WTC11 (cell line): ENCODE measurements at regions not wholly inside any gene's neighbourhood (a gene's known extent, or its start where the extent isn't known, plus 50 kb on each side); places are given as distances from the start of the nearest gene placed in this dataset.
"Not testable (repeated sequence)": the region's sequence is repeated elsewhere in the genome, so short reads cannot be mapped to it uniquely, and the experiment has no call there.

Experiments
- ATAC-seq: fragments of 200-7000 bp; cut with Tn5 transposase; 2 replicates; pipeline ENCODE4 v1.10.0; 2021; ENCODE audit warnings: mild to moderate bottlenecking, moderate library complexity
- CTCF ChIA-PET: fragments of 300-600 bp; sonication (Branson Sonifier 250); formaldehyde crosslinking; loops from one replicate; lab custom pipeline; 2021; ENCODE audit warnings: antibody characterized with exemption; lab: Charles Lee
- POLR2A ChIA-PET: fragments of 350-600 bp; sonication (Branson Sonifier 250); formaldehyde crosslinking; loops from one replicate; lab custom pipeline; 2021; ENCODE audit warnings: antibody characterized with exemption; lab: Charles Lee
- DNase-seq: peaks from one replicate; pipeline ENCODE4 v3.0.0; 2021; ENCODE audit warnings: low spot score
- H3K27ac Mint-ChIP-seq: 2 replicates; pipeline ENCODE4 v1.8.0; 2021; ENCODE audit warnings: mixed read lengths
- H3K27me3 Mint-ChIP-seq: 2 replicates; pipeline ENCODE4 v1.8.0; 2021; ENCODE audit warnings: low read depth, mild to moderate bottlenecking, moderate library complexity, mixed read lengths
- H3K36me3 Mint-ChIP-seq: 2 replicates; pipeline ENCODE4 v1.8.0; 2021; ENCODE audit warnings: mixed read lengths
- H3K4me1 Mint-ChIP-seq: 2 replicates; pipeline ENCODE4 v1.8.0; 2022; ENCODE audit warnings: mixed read lengths
- H3K4me3 Mint-ChIP-seq: 2 replicates; pipeline ENCODE4 v1.8.0; 2021; ENCODE audit warnings: mild to moderate bottlenecking, moderate library complexity, mixed read lengths
- H3K9me3 Mint-ChIP-seq: 2 replicates; pipeline ENCODE4 v1.8.0; 2021; ENCODE audit warnings: mixed read lengths

DNA sequence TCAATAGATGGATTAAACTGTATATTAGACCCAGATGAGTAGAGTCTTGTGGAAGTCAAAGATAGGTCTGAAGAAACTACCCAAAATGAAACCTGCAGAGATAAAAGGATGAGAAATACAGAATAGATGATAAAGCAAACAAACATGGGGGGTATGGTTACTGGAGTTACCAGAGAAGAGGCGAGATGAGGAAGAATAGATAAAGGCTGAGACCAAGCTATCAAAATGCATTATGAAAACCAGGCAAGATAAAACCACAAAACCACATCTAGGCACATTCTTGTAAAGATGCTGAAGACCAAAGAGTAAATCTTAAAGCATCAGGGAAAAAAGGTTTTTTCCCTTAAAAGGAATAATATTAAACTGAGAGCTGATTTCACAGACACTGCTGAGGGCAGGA lies 271.8 kb upstream of the NBPF12 start:
- DNase-seq, POLR2A ChIA-PET, CTCF ChIA-PET, H3K4me1 Mint-ChIP-seq, H3K27ac Mint-ChIP-seq, H3K36me3 Mint-ChIP-seq, ATAC-seq, H3K9me3 Mint-ChIP-seq, H3K27me3 Mint-ChIP-seq, H3K4me3 Mint-ChIP-seq: not testable (repeated sequence)

DNA sequence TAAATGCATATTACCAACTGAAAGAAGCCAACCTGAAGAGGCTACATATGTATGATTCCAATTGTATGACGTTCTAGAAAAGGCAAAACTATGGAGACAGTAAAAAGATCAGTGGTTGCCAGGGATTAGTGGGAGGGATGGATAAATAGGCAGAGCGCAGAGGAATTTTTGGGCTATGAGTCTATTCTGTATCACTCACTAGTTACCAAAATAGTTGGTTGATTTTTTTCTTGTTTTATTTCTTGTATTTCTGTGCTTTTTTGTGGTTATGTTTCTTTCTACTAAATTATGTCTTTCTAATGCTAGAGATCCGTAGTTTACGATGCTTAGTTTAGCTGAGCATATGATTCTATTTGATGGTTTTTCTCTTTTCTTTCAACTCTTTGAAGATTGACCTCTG lies 277.9 kb upstream of the NBPF12 start:
- H3K4me3 Mint-ChIP-seq, H3K36me3 Mint-ChIP-seq, CTCF ChIA-PET, H3K9me3 Mint-ChIP-seq, H3K27me3 Mint-ChIP-seq, H3K27ac Mint-ChIP-seq, H3K4me1 Mint-ChIP-seq, POLR2A ChIA-PET, ATAC-seq, DNase-seq: not testable (repeated sequence)

GRCh38 chr1:146656356-146657060 lies 281.6 kb upstream of the NBPF12 start:
- H3K4me3 Mint-ChIP-seq, POLR2A ChIA-PET, H3K27me3 Mint-ChIP-seq, H3K36me3 Mint-ChIP-seq, H3K9me3 Mint-ChIP-seq, DNase-seq, CTCF ChIA-PET, ATAC-seq, H3K4me1 Mint-ChIP-seq, H3K27ac Mint-ChIP-seq: not testable (repeated sequence)

GRCh38 chr1:146654763-146655162 lies 283.4 kb upstream of the NBPF12 start:
- POLR2A ChIA-PET, H3K36me3 Mint-ChIP-seq, H3K27me3 Mint-ChIP-seq, H3K4me1 Mint-ChIP-seq, CTCF ChIA-PET, H3K4me3 Mint-ChIP-seq, H3K9me3 Mint-ChIP-seq, DNase-seq: not testable (repeated sequence)
- ATAC-seq = peak; percentile 63
- H3K27ac Mint-ChIP-seq = peak overlapping the region; percentile 49; the same call in 1 of the 2 replicates

- ATAC-seq, DNase-seq, CTCF ChIA-PET, H3K27ac Mint-ChIP-seq, H3K36me3 Mint-ChIP-seq, POLR2A ChIA-PET, H3K4me1 Mint-ChIP-seq, H3K27me3 Mint-ChIP-seq, H3K9me3 Mint-ChIP-seq, H3K4me3 Mint-ChIP-seq: not testable (repeated sequence)
Measured at GRCh38 chr1:146645978-146646604, 292.0 kb upstream of the NBPF12 start.

DNA sequence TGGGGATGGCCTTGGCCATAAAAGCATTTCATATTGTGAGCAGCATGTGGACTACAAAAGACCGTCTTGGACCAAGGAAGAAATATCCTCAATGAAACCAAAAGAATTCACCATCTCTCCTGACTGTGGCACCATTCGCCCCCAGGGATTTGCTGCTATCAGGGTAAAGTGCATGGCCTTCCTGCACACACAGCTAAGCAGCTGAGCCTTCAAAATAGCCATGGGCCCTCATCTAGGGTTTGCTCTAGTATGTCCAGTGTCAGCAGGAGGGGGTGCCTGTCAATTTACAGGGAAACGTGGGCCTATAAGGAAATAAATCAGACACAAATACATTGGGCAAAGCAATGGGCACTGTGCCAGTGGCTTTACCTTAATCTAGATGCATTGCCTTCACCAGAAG lies 296.6 kb upstream of the NBPF12 start:
- H3K9me3 Mint-ChIP-seq, H3K36me3 Mint-ChIP-seq, H3K4me3 Mint-ChIP-seq, H3K27ac Mint-ChIP-seq, H3K4me1 Mint-ChIP-seq, CTCF ChIA-PET, H3K27me3 Mint-ChIP-seq, POLR2A ChIA-PET, ATAC-seq, DNase-seq: not testable (repeated sequence)

DNA sequence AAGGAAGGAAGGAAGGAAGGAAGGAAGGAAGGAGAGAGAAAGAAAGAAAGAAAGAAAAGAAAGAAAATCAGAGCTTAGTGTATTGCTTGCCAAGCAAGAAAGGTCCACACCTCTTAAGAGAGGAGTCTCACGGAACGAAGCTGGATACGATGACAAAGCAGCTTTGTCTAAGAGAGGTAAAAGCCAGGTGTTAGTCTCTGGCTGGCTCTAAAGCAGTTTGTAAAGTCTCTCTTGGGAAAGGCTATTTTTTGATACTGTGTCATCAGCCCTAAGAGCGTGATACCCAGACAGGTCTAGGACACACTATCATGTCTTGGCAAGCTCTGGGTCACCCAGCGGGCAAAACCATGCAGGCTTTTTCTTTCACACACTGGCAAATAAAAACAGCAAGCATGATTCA lies 297.5 kb upstream of the NBPF12 start:
- H3K9me3 Mint-ChIP-seq, H3K27ac Mint-ChIP-seq, ATAC-seq, CTCF ChIA-PET, H3K27me3 Mint-ChIP-seq, POLR2A ChIA-PET, H3K4me3 Mint-ChIP-seq, H3K4me1 Mint-ChIP-seq, H3K36me3 Mint-ChIP-seq, DNase-seq: not testable (repeated sequence)

- H3K9me3 Mint-ChIP-seq, H3K27ac Mint-ChIP-seq, POLR2A ChIA-PET, ATAC-seq, CTCF ChIA-PET, H3K4me1 Mint-ChIP-seq, H3K27me3 Mint-ChIP-seq, H3K4me3 Mint-ChIP-seq, H3K36me3 Mint-ChIP-seq, DNase-seq: not testable (repeated sequence)
Measured at GRCh38 chr1:146630302-146630701, 307.8 kb upstream of the NBPF12 start.

- H3K27ac Mint-ChIP-seq, ATAC-seq, H3K9me3 Mint-ChIP-seq: not testable (repeated sequence)
Measured at GRCh38 chr1:146618582-146618981, 319.5 kb upstream of the NBPF12 start.

DNA sequence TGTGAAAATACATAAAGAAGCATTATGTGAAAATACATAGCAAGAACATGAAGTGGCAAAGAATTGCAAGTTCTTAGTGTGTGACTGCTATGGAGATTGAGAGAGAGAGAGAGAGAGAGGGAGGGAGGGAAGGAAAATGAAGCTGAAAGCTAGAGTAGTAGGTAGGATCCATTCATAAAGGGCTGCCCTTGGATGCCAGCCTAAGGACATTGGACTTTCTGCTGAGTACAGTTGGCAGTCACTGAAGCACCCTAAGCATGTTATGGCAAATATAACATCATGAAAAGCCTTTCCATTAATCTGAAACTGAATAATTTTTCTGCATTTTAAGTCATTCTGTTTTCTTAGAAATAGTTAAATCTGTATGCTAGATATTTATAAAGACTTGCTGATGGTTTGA lies 333.4 kb upstream of the NBPF12 start:
- H3K4me3 Mint-ChIP-seq, ATAC-seq, H3K9me3 Mint-ChIP-seq, CTCF ChIA-PET, H3K27ac Mint-ChIP-seq, H3K36me3 Mint-ChIP-seq, DNase-seq, H3K4me1 Mint-ChIP-seq, H3K27me3 Mint-ChIP-seq, POLR2A ChIA-PET: not testable (repeated sequence)

More at GRCh38 chr1:146618582-146618981, 319.5 kb upstream of the NBPF12 start:
- CTCF ChIA-PET, DNase-seq, H3K36me3 Mint-ChIP-seq, H3K4me1 Mint-ChIP-seq, POLR2A ChIA-PET, H3K4me3 Mint-ChIP-seq, H3K27me3 Mint-ChIP-seq: not testable (repeated sequence)
